CD4-positive, alpha-beta T cell (primary cell): ENCODE measurements at regions not wholly inside any gene's neighbourhood (a gene's known extent, or its start where the extent isn't known, plus 50 kb on each side); places are given as distances from the start of the nearest gene placed in this dataset.

ENCODE experiments used
- ATAC-seq: fragments of 200-7000 bp; cut with Tn5 transposase; one replicate; pipeline ENCODE4 v1.10.0; 2022; ENCODE audit warnings: mild to moderate bottlenecking; ENCODE audit not compliant: poor library complexity
- CTCF ChIA-PET: fragments of 350-600 bp; sonication (Branson Sonifier 250); formaldehyde crosslinking; loops from one replicate; lab custom pipeline; 2021; ENCODE audit warnings: antibody characterized with exemption, inconsistent platforms; lab: Charles Lee
- POLR2A ChIA-PET: fragments of 350-600 bp; sonication (Branson Sonifier 250); formaldehyde crosslinking; loops from one replicate; lab custom pipeline; 2021; ENCODE audit warnings: antibody characterized with exemption, inconsistent platforms; lab: Charles Lee
- DNase-seq, 14 experiments: peaks; one replicate each; pipeline ENCODE4 v3.0.0-alpha.2; 2013 to 2020; ENCODE audit warnings: mixed read lengths in 2 of 14
- H3K27ac ChIP-seq, 2 donors: one replicate each; pipeline versions ENCODE4 v1.5.1 to v1.7.0; 2013; ENCODE audit warnings: low read length in 2 of 2, low read depth in 1 of 2, mild to moderate bottlenecking in 1 of 2
- H3K27me3 ChIP-seq, 2 experiments: 1 replicate in 1 of 2; 2 replicates in 1 of 2; pipeline versions ENCODE4 v1.6.1 to v1.7.0; 2013; ENCODE audit warnings: low read length in 2 of 2, control low read depth in 1 of 2, mild to moderate bottlenecking in 1 of 2, moderate library complexity in 1 of 2; ENCODE audit not compliant: insufficient read depth in 2 of 2, control insufficient read depth in 1 of 2
- H3K36me3 ChIP-seq: one replicate; pipeline ENCODE4 v1.6.1; 2013; ENCODE audit warnings: low read length, control low read depth; ENCODE audit not compliant: insufficient read depth
- H3K4me1 ChIP-seq: one replicate; pipeline ENCODE4 v1.6.1; 2013; ENCODE audit warnings: low read length, control low read depth; ENCODE audit not compliant: insufficient read depth
- H3K4me3 ChIP-seq: one replicate; pipeline ENCODE4 v1.5.1; 2013; ENCODE audit warnings: mild to moderate bottlenecking, low read length, moderate library complexity
- H3K9me3 ChIP-seq, 2 experiments: 1 replicate in 1 of 2; 2 replicates in 1 of 2; pipeline versions ENCODE4 v1.6.1 to v1.7.0; 2013; ENCODE audit warnings: low read length in 2 of 2, mild to moderate bottlenecking in 2 of 2, control low read depth in 1 of 2, moderate library complexity in 1 of 2; ENCODE audit not compliant: control insufficient read depth in 1 of 2, insufficient read depth in 1 of 2
- H3K27ac Mint-ChIP-seq: one replicate; pipeline ENCODE4 v1.8.0; 2020; ENCODE audit warnings: mixed read lengths
- H3K27me3 Mint-ChIP-seq: one replicate; pipeline ENCODE4 v1.8.0; 2021; ENCODE audit warnings: mixed read lengths
- H3K36me3 Mint-ChIP-seq: one replicate; pipeline ENCODE4 v1.8.0; 2021; ENCODE audit warnings: low read depth, mixed read lengths
- H3K4me1 Mint-ChIP-seq: one replicate; pipeline ENCODE4 v1.8.0; 2021; ENCODE audit warnings: low read depth, mixed read lengths
- H3K4me3 Mint-ChIP-seq: one replicate; pipeline ENCODE4 v1.8.0; 2020; ENCODE audit warnings: mild to moderate bottlenecking, mixed read lengths
- H3K9me3 Mint-ChIP-seq: one replicate; pipeline ENCODE4 v1.8.0; 2020; ENCODE audit warnings: mixed read lengths
- CTCF ChIP-seq: fragments of 200-600 bp; IDR thresholded peaks from one replicate; pipeline ENCODE4 v1.8.0; 2022; ENCODE audit warnings: antibody characterized with exemption, mild to moderate bottlenecking
- intact Hi-C, 2 experiments: fragments of 100-400 bp; cut with DNase I in 1 of 2; cut with micrococcal nuclease in 1 of 2; formaldehyde crosslinking; loops; one replicate each; pipeline versions ENCODE4 v1.15.1 to v1.9.0; 2023 to 2025; cut with DNase I, micrococcal nuclease

- Mint-ChIP-seq H3K4me1 (no peaks in the 10 kb centered on the region), H3K4me3 (no peak overlapping the region), H3K36me3 (no peaks in the 10 kb centered on the region), H3K9me3 (no peaks in the 10 kb centered on the region), H3K27ac (no peak overlapping the region), H3K27me3 (no peaks in the 10 kb centered on the region)
- Histone ChIP-seq H3K9me3 (no peaks in the 10 kb centered on the region), H3K36me3 (no peaks in the 10 kb centered on the region), H3K4me1 (no peaks in the 10 kb centered on the region), H3K4me3 (no peak overlapping the region), H3K27ac (no peak overlapping the region), H3K27me3 (no peaks in the 10 kb centered on the region)
- POLR2A ChIA-PET: no interaction called here
- DNase-seq: no peak
- TF ChIP-seq CTCF: no peak
- intact Hi-C loops: no loop called here
- no peak for ATAC-seq
- CTCF ChIA-PET: no interaction called here
Observed at GRCh38 chr15:95898761-95899160, 431.7 kb upstream of the NR2F2 start.

- H3K9me3 Mint-ChIP-seq: no peaks in the 10 kb centered on the region
- no peak for ATAC-seq
- H3K27me3 ChIP-seq: no peaks in the 10 kb centered on the region
- no peak for DNase-seq
- intact Hi-C loops: no loop called here
- H3K27ac ChIP-seq: no peak overlapping the region
- no peaks in the 10 kb centered on the region for H3K36me3 Mint-ChIP-seq
- no peak overlapping the region for H3K4me3 Mint-ChIP-seq
- H3K9me3 ChIP-seq: peaks cover 0 to 3% of the 10 kb centered on the region in 2 experiments
- H3K4me3 ChIP-seq: no peak overlapping the region
- no peaks in the 10 kb centered on the region for H3K4me1 Mint-ChIP-seq
- H3K4me1 ChIP-seq: no peaks in the 10 kb centered on the region
- no peaks in the 10 kb centered on the region for H3K36me3 ChIP-seq
- CTCF ChIA-PET: no interaction called here
- TF ChIP-seq CTCF: no peak
- POLR2A ChIA-PET: no interaction called here
- H3K27ac Mint-ChIP-seq: no peak overlapping the region
- H3K27me3 Mint-ChIP-seq: no peaks in the 10 kb centered on the region
Observed at GRCh38 chr15:95901271-95901670, 429.2 kb upstream of the NR2F2 start.

GRCh38 chr15:95902606-95903005 lies 427.9 kb upstream of the NR2F2 start:
- Histone ChIP-seq H3K4me1 (no peaks in the 10 kb centered on the region), H3K4me3 (no peak overlapping the region), H3K9me3 (peaks cover 0 to 7% of the 10 kb centered on the region in 2 experiments), H3K27ac (no peak overlapping the region), H3K36me3 (no peaks in the 10 kb centered on the region), H3K27me3 (no peaks in the 10 kb centered on the region)
- TF ChIP-seq CTCF: no peak
- ChIA-PET CTCF (no interaction called here), POLR2A (no interaction called here)
- Mint-ChIP-seq H3K27ac (no peak overlapping the region), H3K27me3 (no peaks in the 10 kb centered on the region), H3K4me1 (no peaks in the 10 kb centered on the region), H3K36me3 (no peaks in the 10 kb centered on the region), H3K4me3 (no peak overlapping the region), H3K9me3 (no peaks in the 10 kb centered on the region)
- no peak for ATAC-seq
- intact Hi-C loops: no loop called here
- no peak for DNase-seq
